Endothelial cell of umbilical vein (primary cell): ENCODE measurements at regions not wholly inside any gene's neighbourhood (a gene's known extent, or its start where the extent isn't known, plus 50 kb on each side); places are given as distances from the start of the nearest gene placed in this dataset.

Experiments used
- BruUV-seq: library from RNA; stranded (reverse); fragments of 400-500 nt; replicated peaks from 2 replicates; lab custom pipeline; 2021; lab: Mats Ljungman, UMichigan
- CTCF ChIA-PET: fragments of 300-600, 350-600 bp; sonication (Branson Sonifier 250); formaldehyde crosslinking; loops from one replicate; lab custom pipeline; 2021; ENCODE audit warnings: antibody characterized with exemption, inconsistent platforms; lab: Charles Lee
- POLR2A ChIA-PET: fragments of 300-600, 350-600 bp; sonication (Branson Sonifier 250); formaldehyde crosslinking; loops from one replicate; lab custom pipeline; 2021; ENCODE audit warnings: antibody characterized with exemption, inconsistent platforms; lab: Charles Lee
- DNase-seq: peaks from one replicate; pipeline ENCODE4 v3.0.0-alpha.2; 2011; ENCODE audit warnings: low read depth, low spot score
- FAIRE-seq: peaks from 2 replicates; lab custom pipeline; 2011; peaks lifted over from hg19 to GRCh38; lab: Jason Lieb, UNC
- H2AFZ ChIP-seq: 2 replicates; pipeline ENCODE4 v1.6.0; 2012; ENCODE audit warnings: low read depth, low read length, control low read depth, inconsistent platforms
- H3K27ac ChIP-seq: 2 replicates; pipeline ENCODE4 v1.5.1; 2011; ENCODE audit warnings: low read depth, mild to moderate bottlenecking, control low read depth, low read length, moderate library complexity; ENCODE audit not compliant: insufficient read depth
- H3K27me3 ChIP-seq, 2 experiments: 2 replicates each; pipeline versions ENCODE4 v1.6.0 to v1.6.1; 2011; ENCODE audit warnings: low read length in 2 of 2, mixed read lengths in 1 of 2; ENCODE audit not compliant: control insufficient read depth in 2 of 2, insufficient read depth in 2 of 2
- H3K36me3 ChIP-seq, 2 experiments: 2 replicates in 1 of 2; 3 replicates in 1 of 2; pipeline ENCODE4 v1.5.1; 2011; ENCODE audit warnings: low read length in 2 of 2, mild to moderate bottlenecking in 1 of 2, moderate library complexity in 1 of 2; ENCODE audit not compliant: control insufficient read depth in 2 of 2, insufficient read depth in 2 of 2; ENCODE audit errors: extremely low read depth in 1 of 2
- H3K4me1 ChIP-seq: 3 replicates; pipeline ENCODE4 v1.5.1; 2011; ENCODE audit warnings: mild to moderate bottlenecking, low read length; ENCODE audit not compliant: control insufficient read depth, insufficient read depth; ENCODE audit errors: extremely low read depth
- H3K4me2 ChIP-seq: 2 replicates; pipeline ENCODE4 v1.6.1; 2011; ENCODE audit warnings: low read length, control low read depth, mixed read lengths; ENCODE audit not compliant: insufficient read depth
- H3K4me3 ChIP-seq, 3 experiments: fragments of 200-600 bp in 1 of 3; sonication (generic), shearing (Covaris generic) in 1 of 3; replicated peaks in 1 of 3; 2 replicates each; pipeline ENCODE4 v1.5.1; 2011 to 2016; ENCODE audit warnings: control low read depth in 3 of 3, low read length in 3 of 3, mild to moderate bottlenecking in 2 of 3, inconsistent platforms in 1 of 3, low read depth in 1 of 3, moderate library complexity in 1 of 3; ENCODE audit not compliant: insufficient read depth in 1 of 3
- H3K79me2 ChIP-seq: 2 replicates; pipeline ENCODE4 v1.6.0; 2012; ENCODE audit warnings: low read length, inconsistent platforms; ENCODE audit not compliant: control insufficient read depth, insufficient read depth
- H3K9ac ChIP-seq: replicated peaks from 2 replicates; pipeline ENCODE3; 2011; ENCODE audit warnings: low read length, control low read depth; ENCODE audit not compliant: insufficient read depth; ENCODE audit errors: extremely low read depth
- H3K9me1 ChIP-seq: replicated peaks from 3 replicates; pipeline ENCODE4 v1.6.0; 2011; ENCODE audit warnings: mild to moderate bottlenecking, low read length; ENCODE audit not compliant: control insufficient read depth, insufficient read depth; ENCODE audit errors: extremely low read depth
- H3K9me3 ChIP-seq: replicated peaks from 2 replicates; pipeline ENCODE4 v1.5.1; 2012; ENCODE audit warnings: low read length, inconsistent platforms; ENCODE audit not compliant: control insufficient read depth, insufficient read depth
- H4K20me1 ChIP-seq: replicated peaks from 2 replicates; pipeline ENCODE3; 2011; ENCODE audit warnings: mild to moderate bottlenecking, low read length; ENCODE audit not compliant: control insufficient read depth, insufficient read depth; ENCODE audit errors: extremely low read depth
- EZH2 ChIP-seq: IDR thresholded peaks from 2 replicates; pipeline ENCODE4 v1.6.1; 2012; ENCODE audit warnings: borderline replicate concordance, low read depth, mild to moderate bottlenecking, moderate library complexity, low read length, inconsistent platforms; ENCODE audit not compliant: severe bottlenecking
- FOS ChIP-seq: IDR thresholded peaks from 2 replicates; pipeline ENCODE4 v1.6.1; 2011; ENCODE audit warnings: mild to moderate bottlenecking, low read length, moderate library complexity, borderline replicate concordance; ENCODE audit not compliant: insufficient read depth
- GATA2 ChIP-seq: IDR thresholded peaks from 2 replicates; pipeline ENCODE4 v1.7.0; 2011; ENCODE audit warnings: low read depth, mild to moderate bottlenecking, moderate library complexity, mixed read lengths, low read length; ENCODE audit not compliant: insufficient read length, insufficient read depth
- JUN ChIP-seq: IDR thresholded peaks from 2 replicates; pipeline ENCODE4 v1.6.1; 2011; ENCODE audit warnings: borderline replicate concordance, low read depth; ENCODE audit not compliant: insufficient read length, insufficient read depth
- MYC ChIP-seq: IDR thresholded peaks from one replicate; pipeline ENCODE4 v1.6.1; 2011; ENCODE audit warnings: mild to moderate bottlenecking, low read depth, low read length
- POLR2A ChIP-seq: IDR thresholded peaks from 2 replicates; pipeline ENCODE4 v1.6.1; 2012; ENCODE audit warnings: low read depth, mild to moderate bottlenecking, control low read depth, low read length
- POLR2AphosphoS5 ChIP-seq: IDR thresholded peaks from 2 replicates; pipeline ENCODE4 v1.6.1; 2012; ENCODE audit warnings: low read depth, mild to moderate bottlenecking, control low read depth, low read length, moderate library complexity; ENCODE audit not compliant: insufficient read depth
- dilution Hi-C: fragments of 300-500 bp; cut with MboI; formaldehyde crosslinking; loops from one replicate; pipeline ENCODE4 v1.15.0; 2019; ENCODE audit warnings: low sequenced_read_pairs; ENCODE audit not compliant: extremely low pct_ligation_motif_present
- intact Hi-C: fragments of 100-400 bp; cut with micrococcal nuclease; formaldehyde crosslinking; loops from one replicate; pipeline ENCODE4 v1.10.0; 2022
- TF ChIP-seq, protein P1 (sequence below): IDR thresholded peaks from 2 replicates; pipeline ENCODE4 v1.6.1; 2011; ENCODE audit not compliant: insufficient read depth, insufficient read length
- TF ChIP-seq, protein P2 (sequence below), 2 donors: IDR thresholded peaks; 1 replicate in 1 of 2; 2 replicates in 1 of 2; pipeline ENCODE4 v1.5.1; 2011; ENCODE audit warnings: low read length in 2 of 2, mild to moderate bottlenecking in 2 of 2, moderate library complexity in 2 of 2, control low read depth in 1 of 2, inconsistent platforms in 1 of 2, low read depth in 1 of 2; ENCODE audit not compliant: insufficient read depth in 1 of 2; ENCODE audit errors: extremely low read depth in 1 of 2

DNA sequence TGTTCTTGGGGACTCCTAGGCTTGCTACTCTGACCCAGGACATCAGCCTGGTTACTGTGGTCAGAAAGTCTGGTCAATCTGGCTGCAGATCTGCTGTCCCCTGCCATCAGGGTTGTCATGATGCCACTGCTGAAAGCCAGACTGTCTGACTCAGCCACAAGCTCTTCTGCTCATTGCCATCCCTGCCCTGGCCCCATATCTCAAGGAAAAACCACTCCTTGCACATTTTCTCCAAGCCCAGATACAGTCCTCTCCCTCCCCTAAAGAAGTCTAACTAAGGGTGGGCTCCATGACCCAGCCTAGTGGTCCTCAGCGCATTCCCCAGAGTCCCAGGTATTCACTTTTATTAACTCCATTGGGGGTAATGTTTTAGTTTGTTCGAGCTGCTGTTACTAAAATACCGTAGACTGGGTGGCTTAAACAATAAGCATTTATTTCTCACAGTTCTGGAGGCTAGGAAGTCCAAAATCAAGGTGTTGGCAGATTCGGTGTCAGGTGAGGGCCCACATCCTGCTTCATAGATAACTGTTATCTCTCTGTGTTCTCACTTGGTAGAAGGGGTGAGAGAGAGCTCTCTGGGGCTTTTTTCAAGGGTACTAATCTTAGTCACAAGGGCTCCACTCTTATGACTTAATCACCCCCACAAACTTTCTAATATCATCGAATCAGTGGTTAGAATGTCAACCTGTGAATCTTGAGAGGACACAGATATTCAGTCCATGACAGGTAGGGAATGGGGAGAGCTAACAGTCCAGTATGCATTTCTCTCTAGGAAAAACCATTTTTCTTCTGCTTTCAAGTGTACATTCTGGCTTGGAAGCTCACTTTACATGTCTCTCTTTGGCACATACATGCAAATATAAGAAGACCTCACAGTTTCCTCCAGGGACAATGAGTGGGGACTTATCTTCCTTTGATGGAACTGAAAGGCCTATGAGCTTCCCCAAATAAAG lies 94.8 kb upstream of the CXCR4 start:
- H3K4me2 ChIP-seq, result no peak overlapping the region
- intact Hi-C loops, result no loop called here
- no peak for FAIRE-seq

More for the DNA sequence above, 94.8 kb upstream of the CXCR4 start:
- dilution Hi-C loops, result no loop called here
- POLR2A ChIA-PET, result no interaction called here
- no peaks in the 10 kb centered on the region for H3K9me3 ChIP-seq
- H3K9me1 ChIP-seq, result no peaks in the 10 kb centered on the region
- no peak overlapping the region for H3K9ac ChIP-seq
- H3K36me3 ChIP-seq, result no peaks in the 10 kb centered on the region
- CTCF ChIA-PET, result interaction anchor here (0.7 kb wide), 1 partner anchor 9 kb away, joined by 4 read pairs; no protein-coding TSS in a partner anchor
- H3K79me2 ChIP-seq, result no peaks in the 10 kb centered on the region
- no peak overlapping the region for H3K4me3 ChIP-seq
- no peak for DNase-seq
- no peaks in the 10 kb centered on the region for H4K20me1 ChIP-seq
- no peaks in the 10 kb centered on the region for H3K27me3 ChIP-seq
- no peak for TF ChIP-seq JUN
- TF ChIP-seq, protein P1, sequence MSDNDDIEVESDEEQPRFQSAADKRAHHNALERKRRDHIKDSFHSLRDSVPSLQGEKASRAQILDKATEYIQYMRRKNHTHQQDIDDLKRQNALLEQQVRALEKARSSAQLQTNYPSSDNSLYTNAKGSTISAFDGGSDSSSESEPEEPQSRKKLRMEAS, result no peak
- no peak for TF ChIP-seq EZH2
- TF ChIP-seq, protein P2, sequence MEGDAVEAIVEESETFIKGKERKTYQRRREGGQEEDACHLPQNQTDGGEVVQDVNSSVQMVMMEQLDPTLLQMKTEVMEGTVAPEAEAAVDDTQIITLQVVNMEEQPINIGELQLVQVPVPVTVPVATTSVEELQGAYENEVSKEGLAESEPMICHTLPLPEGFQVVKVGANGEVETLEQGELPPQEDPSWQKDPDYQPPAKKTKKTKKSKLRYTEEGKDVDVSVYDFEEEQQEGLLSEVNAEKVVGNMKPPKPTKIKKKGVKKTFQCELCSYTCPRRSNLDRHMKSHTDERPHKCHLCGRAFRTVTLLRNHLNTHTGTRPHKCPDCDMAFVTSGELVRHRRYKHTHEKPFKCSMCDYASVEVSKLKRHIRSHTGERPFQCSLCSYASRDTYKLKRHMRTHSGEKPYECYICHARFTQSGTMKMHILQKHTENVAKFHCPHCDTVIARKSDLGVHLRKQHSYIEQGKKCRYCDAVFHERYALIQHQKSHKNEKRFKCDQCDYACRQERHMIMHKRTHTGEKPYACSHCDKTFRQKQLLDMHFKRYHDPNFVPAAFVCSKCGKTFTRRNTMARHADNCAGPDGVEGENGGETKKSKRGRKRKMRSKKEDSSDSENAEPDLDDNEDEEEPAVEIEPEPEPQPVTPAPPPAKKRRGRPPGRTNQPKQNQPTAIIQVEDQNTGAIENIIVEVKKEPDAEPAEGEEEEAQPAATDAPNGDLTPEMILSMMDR (IDR thresholded peaks at IDR 0.05; ENCODE audit: extremely low read depth in 1 of 2, insufficient read depth in 1 of 2, low read depth in 1 of 2, low read length in 2 of 2), result no peak
- no peak for TF ChIP-seq POLR2A
- TF ChIP-seq GATA2, result no peak
- no peak for TF ChIP-seq FOS
- no peak for TF ChIP-seq POLR2AphosphoS5
- no peak for TF ChIP-seq MYC
- BruUV-seq, result no TSS peak
- no peaks in the 10 kb centered on the region for H3K4me1 ChIP-seq
- no peak overlapping the region for H3K27ac ChIP-seq
- no peak overlapping the region for H2AFZ ChIP-seq
